SK-N-SH (cell line): ENCODE measurements at regions not wholly inside any gene's neighbourhood (a gene's known extent, or its start where the extent isn't known, plus 50 kb on each side); places are given as distances from the start of the nearest gene placed in this dataset.

ENCODE experiments used
- CTCF ChIA-PET: fragments of 300-600, 350-600 bp; formaldehyde crosslinking; extraction: SDS; loops from one replicate; lab custom pipeline; 2021; lab: Yijun Ruan, JAX
- POLR2A ChIA-PET: fragments of 350-600 bp; sonication (Branson Sonifier 250); formaldehyde crosslinking; extraction: SDS; loops from one replicate; lab custom pipeline; 2020; ENCODE audit warnings: antibody characterized with exemption, inconsistent platforms; lab: Yijun Ruan, JAX
- DNase-seq: peaks from one replicate; pipeline ENCODE4 v3.0.0; 2012
- H2AFZ ChIP-seq: fragments of 200-600 bp; sonication (generic); 2 replicates; pipeline ENCODE4 v1.8.1; 2016; ENCODE audit warnings: antibody characterized with exemption, mild to moderate bottlenecking, low read depth
- H3F3A ChIP-seq: fragments of 200-600 bp; sonication (generic); replicated peaks from 2 replicates; pipeline ENCODE3; 2016; ENCODE audit warnings: antibody characterized with exemption, mild to moderate bottlenecking; ENCODE audit not compliant: insufficient read depth
- H3K27ac ChIP-seq, 2 experiments: fragments of 200-500 bp in 1 of 2; fragments of 200-600 bp in 1 of 2; sonication (Bioruptor generic) in 1 of 2; sonication (generic), shearing (Covaris generic) in 1 of 2; 2 replicates each; pipeline versions ENCODE4 v1.5.1 to v1.6.1; 2014 to 2016; ENCODE audit warnings: low read depth in 2 of 2, inconsistent platforms in 1 of 2, low read length in 1 of 2, mild to moderate bottlenecking in 1 of 2, mixed read lengths in 1 of 2
- H3K27me3 ChIP-seq: fragments of 200-600 bp; sonication (generic), shearing (Covaris generic); 2 replicates; pipeline ENCODE4 v1.6.1; 2016; ENCODE audit warnings: mixed run types; ENCODE audit not compliant: insufficient read depth
- H3K36me3 ChIP-seq, 2 experiments: fragments of 200-500 bp in 1 of 2; fragments of 200-600 bp in 1 of 2; sonication (Bioruptor generic) in 1 of 2; sonication (generic) in 1 of 2; replicated peaks in 1 of 2; 2 replicates each; pipeline versions ENCODE3 to v1.5.1; 2014 to 2016; ENCODE audit warnings: low read length in 1 of 2, mild to moderate bottlenecking in 1 of 2; ENCODE audit not compliant: insufficient read depth in 2 of 2, control insufficient read depth in 1 of 2
- H3K4me1 ChIP-seq, 2 experiments: fragments of 200-500 bp in 1 of 2; fragments of 200-600 bp in 1 of 2; sonication (Bioruptor generic) in 1 of 2; sonication (generic), shearing (Covaris generic) in 1 of 2; 2 replicates each; pipeline versions ENCODE4 v1.5.1 to v1.6.1; 2014 to 2016; ENCODE audit warnings: low read depth in 1 of 2, low read length in 1 of 2, mixed run types in 1 of 2; ENCODE audit not compliant: insufficient read depth in 2 of 2, control insufficient read depth in 1 of 2
- H3K4me2 ChIP-seq: fragments of 200-600 bp; sonication (generic), shearing (Covaris generic); 2 replicates; pipeline ENCODE4 v1.6.1; 2017; ENCODE audit warnings: mixed run types
- H3K4me3 ChIP-seq, 2 experiments: fragments of 200-500 bp in 1 of 2; fragments of 200-600 bp in 1 of 2; sonication (Bioruptor generic) in 1 of 2; sonication (generic), shearing (Covaris generic) in 1 of 2; 2 replicates each; pipeline versions ENCODE4 v1.5.1 to v1.8.1; 2014 to 2016; ENCODE audit warnings: low read depth in 2 of 2, inconsistent platforms in 1 of 2, low read length in 1 of 2, mild to moderate bottlenecking in 1 of 2, mixed read lengths in 1 of 2, moderate library complexity in 1 of 2
- H3K79me2 ChIP-seq: fragments of 200-600 bp; sonication (generic); 2 replicates; pipeline ENCODE4 v1.8.1; 2017; ENCODE audit warnings: mild to moderate bottlenecking; ENCODE audit not compliant: insufficient read depth
- H3K9ac ChIP-seq: fragments of 200-600 bp; sonication (generic); 2 replicates; pipeline ENCODE4 v1.6.1; 2017; ENCODE audit warnings: mixed run types
- H3K9me2 ChIP-seq: fragments of 200-600 bp; sonication (generic); 2 replicates; pipeline ENCODE4 v1.6.1; 2017; ENCODE audit warnings: mixed run types
- H3K9me3 ChIP-seq: fragments of 200-600 bp; sonication (generic); 2 replicates; pipeline ENCODE4 v1.6.1; 2017; ENCODE audit warnings: mixed run types, mild to moderate bottlenecking, moderate library complexity
- H4K20me1 ChIP-seq: fragments of 200-600 bp; sonication (generic); 2 replicates; pipeline ENCODE4 v1.6.1; 2017; ENCODE audit warnings: mild to moderate bottlenecking, mixed run types; ENCODE audit not compliant: insufficient read depth
- CHD2 ChIP-seq: fragments of 150-350 bp; IDR thresholded peaks from 2 replicates; pipeline ENCODE4 v1.6.1; 2018; ENCODE audit warnings: low read length; ENCODE audit not compliant: partially characterized antibody
- ELF1 ChIP-seq: IDR thresholded peaks from 2 replicates; pipeline ENCODE4 v1.4.0; 2012
- IRF3 ChIP-seq: fragments of 150-350 bp; IDR thresholded peaks from 2 replicates; pipeline ENCODE4 v1.6.1; 2016; ENCODE audit warnings: mild to moderate bottlenecking, low read depth, low read length
- JUND ChIP-seq: IDR thresholded peaks from 2 replicates; pipeline ENCODE4 v1.4.0; 2012
- MEF2A ChIP-seq: IDR thresholded peaks from 2 replicates; pipeline ENCODE4 v1.4.0; 2012; ENCODE audit warnings: low read depth, borderline replicate concordance
- NFIC ChIP-seq: IDR thresholded peaks from 2 replicates; pipeline ENCODE4 v1.4.0; 2012; ENCODE audit warnings: borderline replicate concordance
- PBX3 ChIP-seq: IDR thresholded peaks from 2 replicates; pipeline ENCODE4; 2012
- RFX5 ChIP-seq: IDR thresholded peaks from 2 replicates; pipeline ENCODE4 v1.6.1; 2012; ENCODE audit warnings: mild to moderate bottlenecking, improper control_type of control experiment, low read length
- TCF12 ChIP-seq: IDR thresholded peaks from 2 replicates; pipeline ENCODE4 v1.4.0; 2012
- USF1 ChIP-seq: IDR thresholded peaks from 2 replicates; pipeline ENCODE4 v1.4.0; 2012; ENCODE audit warnings: low read depth, borderline replicate concordance
- USF2 ChIP-seq: fragments of 150-350 bp; IDR thresholded peaks from 2 replicates; pipeline ENCODE4 v1.6.1; 2017; ENCODE audit warnings: antibody characterized with exemption, low read length, low read depth, borderline replicate concordance
- YY1 ChIP-seq: IDR thresholded peaks from 2 replicates; pipeline ENCODE4 v1.4.0; 2012; ENCODE audit warnings: low read depth, mild to moderate bottlenecking
- ZBTB33 ChIP-seq: IDR thresholded peaks from 2 replicates; pipeline ENCODE4 v1.4.0; 2012; ENCODE audit warnings: low read depth, borderline replicate concordance
- WGBS: methylation state at CpG from one replicate; pipeline ENCODE4 v1.1.6; 2017; ENCODE audit warnings: low lambda C conversion rate; 5-methylcytosine and 5-hydroxymethylcytosine counted together

GRCh38 chr3:178255315-178255714 is 280.9 kb upstream of the KCNMB2 start:
- peak overlapping the region in 1 of 2 experiments; percentile 46; a peak in 2 of 4 replicates for H3K27ac ChIP-seq
- no peak for DNase-seq
- peaks cover 12% of the 10 kb centered on the region; the same call in 1 of the 2 replicates for H3K9me3 ChIP-seq
- H3K9ac ChIP-seq = no peak overlapping the region
- H3K36me3 ChIP-seq = peaks cover 0 to 4% of the 10 kb centered on the region in 2 experiments
- no peaks in the 10 kb centered on the region for H3F3A ChIP-seq
- no peaks in the 10 kb centered on the region for H3K9me2 ChIP-seq
- no peak overlapping the region for H3K4me2 ChIP-seq
- ChIA-PET CTCF (interaction anchor here (0.7 kb wide), 1 partner anchor 129 kb away, joined by 3 read pairs; no protein-coding TSS in a partner anchor), POLR2A (no interaction called here)
- WGBS = 17% methylated on average over 2 of the region's 2 CpGs
- H3K4me3 ChIP-seq = no peak overlapping the region
- H3K4me1 ChIP-seq = no peaks in the 10 kb centered on the region; a peak in 1 of 4 replicates
- H4K20me1 ChIP-seq = no peaks in the 10 kb centered on the region
- no peaks in the 10 kb centered on the region for H3K79me2 ChIP-seq
- peak overlapping the region; percentile 26; the same call in 1 of the 2 replicates for H2AFZ ChIP-seq
- TF ChIP-seq USF1 = no peak
- TF ChIP-seq PBX3 = peak; percentile 68
- TF ChIP-seq USF2 = no peak
- TF ChIP-seq TCF12 = peak; percentile 59
- TF ChIP-seq NFIC = peak; percentile 53
- TF ChIP-seq JUND = peak; percentile 40; the same call in 1 of the 2 replicates
- H3K27me3 ChIP-seq = no peaks in the 10 kb centered on the region

GRCh38 chr3:178257491-178257890 is 278.7 kb upstream of the KCNMB2 start:
- peaks cover 4% of the 10 kb centered on the region for H3F3A ChIP-seq
- CTCF ChIA-PET = no interaction called here
- no peak for DNase-seq
- no peaks in the 10 kb centered on the region for H3K79me2 ChIP-seq
- no peaks in the 10 kb centered on the region for H3K27me3 ChIP-seq
- no peaks in the 10 kb centered on the region for H4K20me1 ChIP-seq
- 0 out of 2 replicates have a peak, but pooled peaks cover 3% of the 10 kb centered on the region for H3K9me3 ChIP-seq
- TF ChIP-seq JUND (no peak), IRF3 (no peak), RFX5 (no peak), ELF1 (no peak), CHD2 (no peak), ZBTB33 (no peak), YY1 (no peak), MEF2A (no peak), PBX3 (no peak), NFIC (no peak)
- H3K4me2 ChIP-seq = no peak overlapping the region
- POLR2A ChIA-PET = no interaction called here
- H3K9ac ChIP-seq = no peak overlapping the region
- H3K27ac ChIP-seq = no peak overlapping the region
- peaks cover 0 to 7% of the 10 kb centered on the region in 2 experiments; a peak in 2 of 4 replicates for H3K4me1 ChIP-seq
- H3K4me3 ChIP-seq = no peak overlapping the region
- no peaks in the 10 kb centered on the region for H3K9me2 ChIP-seq
- WGBS = 69% methylated on average over 4 of the region's 4 CpGs
- H3K36me3 ChIP-seq = no peaks in the 10 kb centered on the region
- H2AFZ ChIP-seq = no peak overlapping the region
